Middle frontal gyrus (tissue), 1 donor: ENCODE measurements at regions not wholly inside any gene's neighbourhood (a gene's known extent, or its start where the extent isn't known, plus 50 kb on each side); places are given as distances from the start of the nearest gene placed in this dataset.
"Not testable (repeated sequence)": the region's sequence is repeated elsewhere in the genome, so short reads cannot be mapped to it uniquely, and the experiment has no call there.

Experiments
- DNase-seq: peaks from one replicate; pipeline ENCODE4 v3.0.0-alpha.2; 2015; ENCODE audit warnings: low spot score; ENCODE audit errors: extremely low spot score

DNA sequence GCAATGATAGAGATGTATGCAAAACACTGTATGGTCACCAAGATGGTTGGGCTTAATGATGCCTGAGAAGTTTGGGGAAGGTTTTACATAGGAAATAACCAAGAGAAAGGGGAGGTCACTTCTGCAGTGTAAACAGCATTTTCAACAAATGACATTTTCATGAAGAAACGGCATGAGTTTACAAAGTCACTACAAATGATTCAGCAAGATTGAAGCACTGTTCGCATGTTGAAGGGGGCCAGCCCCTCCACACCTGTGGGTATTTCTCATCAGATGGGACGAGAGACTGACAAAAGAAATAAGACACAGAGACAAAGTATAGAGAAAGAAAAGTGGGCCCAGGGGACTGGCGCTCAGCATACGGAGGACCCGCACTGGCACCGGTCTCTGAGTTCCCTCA is 234.1 kb upstream of the POGK start:
- DNase-seq, result no peak

DNA sequence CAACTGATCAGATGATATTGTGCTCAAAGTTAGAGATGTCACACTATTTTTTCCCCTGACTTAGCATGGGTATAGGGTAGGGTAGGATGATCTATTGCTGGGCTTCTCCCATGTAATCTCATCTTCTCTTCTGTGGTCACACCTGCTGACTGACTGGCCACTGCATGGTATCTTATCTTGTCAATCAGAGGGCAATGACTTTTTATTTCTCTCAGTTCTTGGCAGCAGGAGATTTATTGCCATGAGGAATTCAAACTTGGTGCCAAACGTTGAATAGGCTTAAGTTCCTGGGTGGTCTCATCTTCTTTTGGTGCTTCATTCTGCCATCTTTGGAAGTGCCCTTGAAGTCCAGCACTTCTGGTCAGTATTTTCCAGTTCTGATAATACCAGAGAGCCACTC is 226.4 kb upstream of the POGK start:
- DNase-seq, result no peak

DNA sequence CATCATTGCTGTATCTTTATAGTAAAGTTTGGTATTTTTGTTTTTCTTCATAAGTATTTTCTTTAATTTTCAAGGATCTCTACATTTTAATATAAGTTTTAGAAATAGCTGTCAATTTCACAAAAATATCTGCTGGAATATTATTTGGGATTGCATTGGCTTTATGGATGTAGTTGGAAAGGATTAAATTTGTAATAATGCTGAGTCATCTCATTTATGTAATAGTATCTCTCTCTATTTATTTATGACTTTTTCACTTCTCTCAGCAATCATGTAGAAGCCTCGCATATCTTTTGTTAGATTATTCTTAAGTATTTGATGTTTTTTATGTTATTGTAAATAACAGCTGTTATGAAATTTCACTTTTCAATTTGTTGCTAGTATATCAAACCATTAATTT is 223.1 kb upstream of the POGK start:
- DNase-seq, result no peak

DNA sequence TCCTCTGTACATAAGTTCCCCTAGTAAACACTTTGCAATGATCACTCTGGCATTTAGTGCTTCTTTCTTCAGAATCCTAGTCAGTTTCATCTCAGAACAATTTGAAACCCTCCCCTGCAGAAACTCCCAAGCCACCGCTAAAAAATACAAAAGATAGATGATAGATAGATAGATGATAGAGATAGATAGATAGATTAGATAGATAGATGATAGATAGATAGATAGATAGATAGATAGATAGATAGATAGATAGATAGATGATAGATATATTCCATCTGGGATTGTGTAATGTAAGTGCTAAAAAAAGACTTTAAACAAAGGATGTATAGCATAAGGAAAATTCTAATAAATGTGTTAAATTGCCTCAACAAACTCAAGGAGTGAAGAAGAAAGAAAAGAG is 212.6 kb upstream of the POGK start:
- DNase-seq, result no peak

DNA sequence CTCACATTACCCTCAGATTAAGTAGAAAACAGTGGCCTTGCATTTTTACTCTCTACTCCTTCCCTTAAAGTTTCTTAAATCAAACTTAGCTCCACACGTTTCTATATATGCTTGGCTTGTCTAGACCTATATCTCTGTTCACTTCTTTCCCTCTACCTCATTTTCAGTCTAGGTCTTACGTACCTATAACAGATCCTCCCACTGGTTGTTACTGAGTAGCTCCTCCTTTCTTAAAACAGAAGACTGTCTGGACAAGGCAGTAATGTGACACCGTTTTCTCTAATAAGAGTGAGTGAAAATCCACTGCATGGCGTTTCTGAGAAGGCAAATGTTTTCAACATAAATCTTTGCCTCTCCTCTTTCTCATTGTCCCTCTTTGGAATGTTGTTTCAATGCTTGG is 211.7 kb upstream of the POGK start:
- no peak for DNase-seq

DNA sequence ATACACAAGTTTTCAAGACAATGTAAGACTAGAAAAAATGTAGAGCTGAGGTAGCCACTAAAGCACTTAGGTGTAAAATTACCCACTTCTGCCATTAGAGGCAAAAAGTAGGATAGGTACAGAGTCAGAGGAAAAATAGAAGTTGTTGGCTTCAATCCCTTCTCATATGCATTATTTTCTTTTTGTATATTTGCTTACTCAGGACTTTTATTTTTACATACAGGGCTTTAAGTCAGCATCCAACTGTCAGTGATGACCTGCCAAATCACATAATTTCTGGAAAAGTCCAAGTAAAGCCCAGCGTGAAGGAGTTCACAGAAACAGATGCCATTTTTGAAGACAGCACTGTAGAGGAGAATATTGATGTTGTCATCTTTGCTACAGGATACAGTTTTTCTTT is 211.0 kb upstream of the POGK start:
- DNase-seq, result no peak

DNA sequence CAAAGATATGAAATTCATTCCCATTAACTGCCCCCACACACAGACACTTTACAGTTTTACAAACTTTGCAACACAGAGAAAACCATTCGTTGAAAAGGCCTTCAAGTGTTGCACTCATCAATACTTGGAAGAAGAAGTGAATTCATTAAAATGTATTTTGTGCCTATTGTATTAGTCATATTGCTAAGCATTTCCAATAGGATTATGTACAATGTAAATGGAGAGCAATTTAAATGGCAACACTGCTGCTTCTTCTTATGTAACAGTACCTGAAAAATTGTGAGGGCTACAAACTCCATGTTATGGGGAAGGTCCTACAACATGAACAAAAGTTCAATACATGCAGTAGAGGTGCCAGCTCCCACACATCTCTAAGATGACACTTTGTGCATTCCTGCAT is 209.3 kb upstream of the POGK start:
- DNase-seq, result no peak

DNA sequence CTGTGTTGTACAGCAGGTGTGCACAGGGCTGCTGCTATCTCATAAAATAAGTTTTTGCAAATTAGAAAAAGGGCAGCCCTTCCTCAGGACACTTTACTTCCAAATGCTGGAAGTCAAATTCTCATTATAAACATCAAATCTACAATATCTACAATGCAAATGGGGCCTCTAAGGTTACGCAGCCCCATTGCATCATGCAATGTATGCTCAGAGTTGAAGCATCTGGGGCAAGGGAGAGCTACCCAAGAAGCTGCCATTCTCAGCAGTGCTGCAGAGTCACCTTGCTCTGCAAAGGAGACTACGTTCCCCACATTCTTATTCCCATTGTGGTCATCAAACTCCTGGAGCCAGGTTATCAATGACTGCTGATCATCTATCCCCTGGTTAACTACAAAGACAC is 208.9 kb upstream of the POGK start:
- DNase-seq, result no peak

DNA sequence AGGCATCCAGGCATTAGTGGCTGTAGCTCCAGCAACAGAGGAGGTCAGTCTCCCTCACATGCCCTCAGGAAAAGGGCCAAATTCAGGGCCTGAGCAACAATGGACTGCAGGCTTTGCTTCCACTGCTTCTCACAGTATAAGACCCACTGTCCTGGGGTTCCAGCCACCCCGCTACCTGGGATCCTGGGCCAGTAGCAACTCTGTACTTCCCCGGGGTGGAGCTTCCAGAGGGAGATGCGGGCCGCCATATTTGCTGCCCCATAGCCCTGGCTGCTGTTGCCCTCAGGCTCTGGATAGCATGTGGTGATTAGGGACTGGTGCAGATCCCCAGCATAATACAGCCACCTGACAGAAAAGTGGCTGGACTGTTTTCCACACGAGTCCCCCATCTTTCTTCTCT is 201.1 kb upstream of the POGK start:
- DNase-seq, result no peak

DNA sequence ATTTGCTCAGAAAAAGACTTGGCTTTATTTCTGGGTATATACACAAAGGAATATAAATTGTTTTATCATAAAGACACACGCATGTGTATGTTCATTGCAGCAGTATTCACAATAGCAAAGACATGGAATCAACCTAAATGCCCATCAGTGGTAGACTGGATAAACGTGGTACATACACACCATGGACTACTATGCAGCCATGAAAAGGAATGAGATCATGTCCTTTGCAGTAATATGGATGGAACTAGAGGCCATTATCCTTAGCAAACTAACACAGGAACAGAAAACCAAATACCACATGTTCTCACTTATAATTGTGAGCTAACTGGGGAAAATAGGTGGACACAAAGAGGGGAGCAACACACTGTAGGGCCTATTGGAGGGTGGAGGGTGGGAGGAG is 182.0 kb upstream of the POGK start:
- not testable (repeated sequence) for DNase-seq

DNA sequence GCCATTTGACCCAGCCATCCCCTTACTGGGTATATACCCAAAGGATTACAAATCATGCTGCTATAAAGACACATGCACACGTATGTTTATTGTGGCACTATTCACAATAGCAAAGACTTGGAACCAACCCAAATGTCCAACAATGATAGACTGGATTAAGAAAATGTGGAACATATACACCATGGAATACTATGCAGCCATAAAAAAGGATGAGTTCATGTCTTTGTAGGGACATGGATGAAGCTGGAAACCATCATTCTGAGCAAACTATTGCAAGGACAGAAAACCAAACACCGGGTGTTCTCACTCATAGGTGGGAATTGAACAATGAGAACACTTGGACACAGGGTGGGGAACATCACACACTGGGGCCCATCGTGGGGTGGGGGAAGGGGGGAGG is 172.5 kb upstream of the POGK start:
- DNase-seq, result not testable (repeated sequence)

DNA sequence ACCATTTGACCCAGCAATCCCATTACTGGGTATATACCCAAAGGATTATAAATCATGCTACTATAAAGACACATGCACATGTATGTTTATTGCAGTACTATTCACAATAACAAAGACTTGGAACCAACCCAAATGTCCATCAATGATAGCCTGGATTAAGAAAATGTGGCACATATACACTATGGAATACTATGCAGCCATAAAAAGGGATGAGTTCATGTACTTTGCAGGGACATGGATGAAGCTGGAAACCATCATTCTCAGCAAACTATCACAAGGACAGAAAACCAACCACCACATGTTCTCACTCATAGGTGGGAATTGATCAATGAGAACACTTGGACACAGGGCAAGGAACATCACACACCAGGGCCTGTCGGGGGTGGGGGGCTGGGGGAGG is 171.7 kb upstream of the POGK start:
- DNase-seq, result not testable (repeated sequence)

DNA sequence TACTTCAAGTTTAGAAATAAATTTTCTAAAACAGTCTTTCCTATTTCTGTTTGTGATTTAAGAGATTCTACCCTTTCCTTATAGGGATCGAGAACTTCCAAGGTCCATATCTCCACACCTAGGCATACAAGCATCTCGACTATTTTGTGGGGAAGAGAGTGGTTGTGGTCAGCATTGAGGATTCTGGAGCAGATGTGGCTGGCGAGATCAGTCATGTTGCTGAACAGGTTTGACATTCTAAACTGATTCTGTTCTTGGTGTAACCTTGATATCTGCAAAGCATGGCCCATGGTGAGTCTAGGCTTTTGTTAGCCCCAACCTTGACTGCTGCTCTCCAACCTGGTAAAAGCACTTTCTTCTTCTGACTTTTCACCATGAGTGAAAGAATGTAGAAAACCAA is 167.6 kb upstream of the POGK start:
- DNase-seq, result no peak

DNA sequence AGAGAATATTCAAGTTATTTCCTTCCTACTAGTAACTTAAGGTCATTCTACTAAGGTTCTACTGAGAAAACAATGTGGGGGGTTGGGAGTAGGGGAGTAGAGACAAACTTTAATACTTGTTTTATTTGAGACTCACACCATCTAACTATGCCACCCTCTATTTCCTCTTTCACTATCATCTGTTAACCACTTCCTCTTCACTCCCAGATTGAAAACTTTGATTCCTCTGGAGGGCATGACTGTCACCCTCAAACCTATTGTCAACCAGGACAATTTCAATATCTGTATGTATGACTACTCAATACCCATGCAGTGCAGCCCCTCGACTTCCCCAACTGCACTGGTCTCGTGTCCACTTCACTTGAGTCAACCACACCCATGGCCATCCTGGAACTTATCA is 165.6 kb upstream of the POGK start:
- DNase-seq, result no peak

DNA sequence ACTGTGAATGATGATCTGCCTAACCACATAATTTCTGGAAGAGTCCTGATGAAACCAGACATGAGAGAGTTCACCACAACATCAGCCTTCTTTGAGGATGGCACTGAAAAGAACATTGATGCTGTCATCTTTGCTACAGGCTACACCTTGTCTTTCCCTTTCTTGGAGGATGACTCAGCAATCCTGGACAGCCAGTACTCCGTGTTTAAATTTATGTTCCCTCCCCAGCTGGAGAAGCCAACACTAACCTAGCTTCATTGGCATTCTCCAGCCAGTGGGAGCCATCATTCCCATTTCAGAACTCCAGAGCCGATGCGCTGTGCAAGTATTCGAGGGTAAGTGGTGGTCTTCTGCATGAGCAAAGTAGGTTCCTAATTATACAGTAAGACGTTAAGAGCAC is 164.1 kb upstream of the POGK start:
- DNase-seq, result no peak

DNA sequence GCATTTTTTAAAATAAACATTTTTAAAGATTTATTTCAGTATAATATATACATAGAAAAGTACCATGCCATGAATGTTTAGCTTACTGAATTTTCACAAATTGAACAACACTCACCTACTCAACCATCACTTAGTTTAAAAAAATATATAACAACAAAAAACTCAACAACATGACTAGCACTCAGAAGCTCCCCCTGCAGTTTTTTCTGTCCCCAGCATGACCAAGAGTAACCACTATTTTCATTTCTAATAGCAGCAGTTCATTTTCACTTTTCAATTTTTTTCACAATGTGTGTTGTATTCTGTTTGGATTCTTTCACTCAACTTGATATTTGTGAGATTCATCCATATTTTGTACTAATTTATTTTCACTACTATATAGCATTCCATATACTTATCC is 162.3 kb upstream of the POGK start:
- no peak for DNase-seq

DNA sequence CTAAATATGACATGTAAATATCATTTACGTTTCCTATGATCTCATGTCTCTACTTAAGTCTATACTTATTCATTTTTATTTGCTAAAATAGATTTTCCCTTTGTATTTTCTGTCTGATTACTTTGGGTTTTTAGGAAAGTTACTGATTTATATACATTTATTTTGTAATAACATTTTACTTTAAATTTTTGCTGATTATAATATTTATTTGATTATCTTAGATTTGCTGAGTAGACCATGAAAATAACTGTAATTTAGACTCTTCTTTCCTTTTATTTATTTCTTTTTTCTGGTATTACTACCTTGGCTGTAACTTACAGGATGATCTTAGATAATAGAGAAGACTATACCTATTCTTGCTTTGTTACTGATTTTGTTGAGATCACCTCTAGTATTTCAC is 159.9 kb upstream of the POGK start:
- DNase-seq, result no peak

DNA sequence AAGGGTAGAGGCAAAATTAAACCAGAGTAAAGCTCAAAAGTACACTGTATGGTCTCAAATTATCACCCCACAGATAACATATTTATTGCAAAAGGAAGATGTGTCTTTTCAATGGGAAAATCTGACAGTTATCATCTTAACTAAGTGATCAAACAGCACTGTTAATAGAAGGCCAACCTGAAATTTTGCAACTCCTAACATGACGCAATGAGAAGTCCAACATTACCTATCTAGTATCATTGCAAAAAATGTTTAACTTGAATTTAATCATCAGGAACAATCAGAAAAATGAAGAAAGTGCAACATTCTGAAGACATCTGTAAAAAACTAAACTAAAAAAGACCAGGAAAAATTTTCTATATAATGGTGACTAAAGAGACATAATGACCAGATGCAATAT is 156.7 kb upstream of the POGK start:
- no peak for DNase-seq

DNA sequence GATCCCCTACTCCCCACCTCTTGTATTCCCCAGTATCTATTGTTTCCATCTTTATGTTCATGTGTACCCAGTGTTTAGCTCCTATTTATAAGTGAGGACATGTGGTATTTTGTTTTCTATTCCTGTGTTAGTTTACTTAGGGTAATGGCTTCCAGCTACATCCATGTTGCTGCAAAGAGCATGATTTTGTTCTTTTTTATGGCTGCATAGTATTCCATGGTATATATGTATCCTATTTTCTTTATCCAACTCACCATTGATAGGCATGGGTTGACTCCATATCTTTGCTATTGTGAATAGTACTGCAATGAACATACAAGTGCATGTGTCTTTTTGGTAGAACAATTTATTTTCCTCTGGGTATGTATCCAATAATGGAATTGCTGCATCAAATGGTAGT is 154.6 kb upstream of the POGK start:
- not testable (repeated sequence) for DNase-seq

DNA sequence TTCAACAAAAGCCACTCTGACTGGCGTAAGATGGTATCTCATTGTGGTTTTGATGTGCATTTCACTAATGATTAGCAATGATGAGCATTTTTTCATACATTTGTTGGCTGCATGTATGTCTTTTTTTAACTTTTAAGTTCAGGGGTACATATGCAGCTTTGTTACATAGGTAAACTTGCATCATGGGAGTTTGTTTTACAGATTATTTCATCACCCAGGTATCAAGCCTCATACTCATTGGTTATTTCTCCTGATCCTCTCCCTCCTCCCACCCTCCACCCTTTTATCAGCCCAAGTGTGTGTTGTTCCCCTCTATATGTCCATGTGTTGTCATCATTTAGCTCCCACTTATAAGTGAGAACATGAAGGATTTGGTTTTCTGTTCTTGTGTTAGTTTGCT is 154.1 kb upstream of the POGK start:
- no peak for DNase-seq

DNA sequence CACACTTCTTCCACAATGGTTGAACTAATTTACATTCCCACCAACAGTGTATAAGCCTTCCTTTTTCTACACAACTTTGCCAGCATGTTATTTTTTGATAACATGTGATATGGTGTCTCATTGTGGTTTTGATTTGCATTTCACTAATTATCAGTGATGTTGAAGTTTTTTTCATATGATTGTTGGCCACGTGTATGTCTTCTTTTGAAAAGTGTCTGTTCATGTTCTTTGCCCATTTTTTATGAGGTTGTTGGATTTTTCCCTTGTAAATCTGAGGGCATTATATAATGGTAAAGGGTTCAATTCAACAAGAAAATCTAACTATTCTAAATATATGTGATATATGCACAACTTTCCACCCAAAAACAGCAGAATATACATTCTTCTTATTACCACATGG is 153.4 kb upstream of the POGK start:
- not testable (repeated sequence) for DNase-seq

DNA sequence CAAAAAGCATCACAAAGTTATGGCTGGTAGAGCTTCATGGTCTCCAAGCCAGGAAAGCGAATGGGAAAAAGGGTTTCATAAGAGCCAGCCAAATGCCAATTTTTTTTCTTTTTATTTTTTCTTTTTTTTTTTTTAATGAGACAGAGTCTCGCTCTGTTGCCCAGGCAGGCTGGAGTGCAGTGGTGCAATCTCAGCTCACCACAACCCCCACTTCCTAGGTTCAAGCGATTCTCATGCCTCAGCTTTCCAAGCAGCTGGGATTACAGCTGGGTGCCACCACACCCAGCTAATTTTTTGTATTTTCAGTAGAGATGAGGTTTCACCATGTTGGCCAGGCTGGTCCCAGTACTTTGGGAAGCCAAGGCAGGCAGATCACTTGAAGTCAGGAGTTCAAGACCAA is 148.7 kb upstream of the POGK start:
- DNase-seq, result not testable (repeated sequence)

DNA sequence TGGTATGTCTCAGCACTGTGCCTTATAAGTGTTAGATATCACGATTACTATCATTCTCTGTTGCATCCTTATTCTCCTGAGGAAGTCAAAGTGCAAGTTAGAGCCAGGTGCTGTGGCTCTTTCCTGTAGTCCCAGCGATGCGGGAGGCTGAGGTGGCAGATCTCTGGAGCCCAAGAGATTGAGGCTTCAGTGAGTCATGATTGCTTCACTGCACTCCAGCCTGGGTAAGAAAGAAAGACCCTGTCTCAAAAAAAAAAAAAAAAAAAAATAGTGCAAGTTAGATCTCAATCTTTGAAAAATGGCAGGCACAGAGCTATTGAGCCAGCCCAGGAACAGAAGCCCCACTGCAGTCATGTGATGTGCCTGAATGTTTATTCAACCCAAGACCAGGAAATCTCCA is 147.8 kb upstream of the POGK start:
- no peak for DNase-seq

DNA sequence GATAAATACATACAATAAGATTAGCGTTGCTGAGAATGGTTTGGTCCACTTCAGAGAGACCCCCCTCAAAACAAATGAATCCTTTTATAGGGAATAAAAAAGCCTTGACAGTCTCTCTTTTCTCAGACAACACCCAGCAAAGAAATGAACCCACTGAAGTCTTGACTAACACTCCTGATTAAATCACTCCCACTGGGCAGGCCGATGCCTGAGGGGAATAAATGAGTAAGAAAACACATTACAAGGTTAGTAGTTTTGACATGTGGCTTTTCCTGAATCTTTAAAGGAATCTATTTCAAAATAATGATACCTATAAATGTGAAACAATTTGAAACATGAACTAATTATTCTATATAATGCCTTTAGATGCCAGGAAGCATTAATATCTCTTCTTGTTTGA is 146.9 kb upstream of the POGK start:
- no peak for DNase-seq

DNA sequence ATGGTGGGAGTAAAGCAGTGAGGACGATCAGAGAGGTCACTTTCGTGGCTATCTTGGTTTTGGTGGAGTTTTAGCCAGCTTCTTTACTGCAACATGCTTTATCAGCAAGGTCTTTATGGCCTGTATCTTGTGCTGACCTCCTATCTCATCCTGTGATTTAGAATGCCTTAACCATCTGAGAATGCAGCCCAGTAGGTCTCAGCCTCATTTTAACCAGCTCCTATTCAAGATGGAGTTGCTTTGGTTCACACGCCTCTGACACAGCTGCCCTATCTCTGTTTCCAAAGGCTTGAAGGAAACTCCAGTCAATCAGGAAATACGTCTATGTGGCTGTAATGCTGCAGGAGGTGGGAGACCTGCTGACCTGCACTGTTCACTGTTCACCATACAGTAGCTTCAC is 146.1 kb upstream of the POGK start:
- DNase-seq, result no peak
